Left lobe of liver (tissue), 2 donors: ENCODE measurements at regions not wholly inside any gene's neighbourhood (a gene's known extent, or its start where the extent isn't known, plus 50 kb on each side); places are given as distances from the start of the nearest gene placed in this dataset.

Experiments used
- ATAC-seq: fragments of 200-7000 bp; cut with Tn5 transposase; one replicate; pipeline ENCODE4 v1.9.1; 2020; ENCODE audit warnings: mild to moderate bottlenecking, moderate library complexity
- DNase-seq: peaks from one replicate; pipeline ENCODE4 v3.0.0-alpha.2; 2020; ENCODE audit warnings: low spot score
- donor health status: DM: no; HTN: no; CAD: no; lungs with moderate emphysema.
- donor health status: DM: no; HTN: yes; CAD: no.

DNA sequence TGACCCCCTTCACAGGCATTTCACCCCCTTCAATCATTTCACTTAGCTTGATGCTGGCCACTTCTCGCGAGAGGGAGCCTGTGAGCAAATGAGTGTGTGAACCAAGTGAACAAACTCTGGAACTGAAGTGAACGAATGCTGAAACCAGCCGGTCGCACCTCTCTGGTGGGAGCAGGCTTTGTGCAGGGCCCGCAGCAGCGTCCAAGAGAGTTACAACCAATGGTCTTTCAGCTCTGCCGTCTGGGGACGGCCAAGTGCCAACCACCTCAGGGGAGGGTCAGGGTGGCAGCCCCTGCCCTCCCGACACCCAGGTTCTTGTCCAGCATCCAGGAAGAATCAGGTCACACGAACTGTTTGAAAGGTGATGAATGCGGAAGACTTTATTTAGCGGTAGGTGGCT is 764.0 kb downstream of the SUCLG1 start:
- no peak for ATAC-seq
- DNase-seq, result no peak

DNA sequence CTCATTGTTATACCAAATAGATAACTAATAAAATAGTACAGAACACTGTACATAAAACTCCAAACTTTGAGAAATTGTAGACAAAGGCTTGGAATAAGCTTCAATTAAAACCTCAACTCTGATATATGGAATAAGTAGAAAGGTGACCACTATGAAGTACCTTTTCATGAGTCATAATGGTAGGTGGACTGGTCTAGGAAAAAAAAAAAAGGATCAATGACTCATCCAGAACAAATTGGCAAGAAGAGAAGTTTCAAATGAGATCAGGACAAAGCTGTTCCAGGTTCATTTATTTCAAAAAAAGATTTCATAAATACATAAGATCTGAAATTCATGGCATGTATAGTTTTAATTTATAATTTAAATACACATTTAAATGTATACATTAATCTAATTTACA is 769.7 kb downstream of the SUCLG1 start:
- no peak for DNase-seq
- ATAC-seq, result no peak

DNA sequence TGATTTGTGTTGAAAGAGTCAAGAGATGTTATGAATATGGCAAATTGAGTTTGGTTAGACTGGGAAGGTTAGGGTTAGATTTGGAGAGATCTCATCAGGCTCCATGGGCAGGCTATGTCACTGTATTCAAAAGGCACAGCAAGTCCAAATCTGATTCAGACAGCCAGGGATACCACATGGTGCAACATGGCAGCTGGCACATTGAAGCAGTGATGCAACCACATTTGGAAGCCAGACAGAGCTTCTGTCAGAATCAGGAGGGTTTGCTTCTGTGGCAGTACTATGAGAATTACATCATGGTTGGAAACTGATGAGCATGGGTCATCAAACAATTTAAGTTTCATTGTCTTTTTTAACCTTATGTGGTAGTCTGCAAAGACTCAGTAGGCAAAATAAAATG is 772.2 kb downstream of the SUCLG1 start:
- ATAC-seq, result peak; percentile 84
- peak; percentile 57 for DNase-seq

DNA sequence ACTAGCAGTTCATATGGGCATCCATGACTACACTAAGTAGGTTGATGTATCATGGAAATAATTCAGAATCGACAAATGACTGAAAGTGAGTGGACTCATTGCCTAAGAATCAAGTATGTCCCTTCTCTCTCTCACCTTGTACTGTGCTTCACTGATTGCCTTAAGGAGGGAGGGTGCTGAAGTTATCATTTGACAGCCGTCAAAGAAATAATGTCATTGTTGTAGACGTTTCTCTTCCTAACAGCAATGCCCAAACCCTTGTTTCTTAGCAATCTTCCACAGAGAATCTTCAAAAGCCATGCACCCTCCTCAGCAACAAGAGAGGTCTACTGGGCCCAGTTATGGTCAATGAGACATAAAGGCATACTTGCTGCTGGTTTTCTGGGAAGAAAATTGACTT is 785.0 kb downstream of the SUCLG1 start:
- ATAC-seq, result no peak
- no peak for DNase-seq

DNA sequence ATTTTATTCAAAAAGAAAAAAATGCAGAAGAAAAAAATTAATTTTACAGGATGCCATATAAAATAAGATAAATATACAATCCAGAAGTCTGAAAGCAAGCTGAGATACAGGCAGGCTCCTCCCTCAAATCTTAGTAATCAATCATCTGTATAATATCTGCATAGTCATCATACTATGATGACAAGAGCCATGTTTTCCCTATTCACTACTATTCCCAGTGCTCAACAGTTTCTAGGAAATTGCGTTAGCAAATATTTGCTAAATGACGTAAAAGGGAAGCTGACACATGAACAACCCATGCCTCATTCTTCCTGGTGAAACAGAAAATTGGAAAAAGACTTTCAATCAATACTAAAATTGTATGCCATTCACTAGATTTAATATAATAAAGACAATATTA is 793.2 kb downstream of the SUCLG1 start:
- ATAC-seq (no peak), DNase-seq (no peak)

DNA sequence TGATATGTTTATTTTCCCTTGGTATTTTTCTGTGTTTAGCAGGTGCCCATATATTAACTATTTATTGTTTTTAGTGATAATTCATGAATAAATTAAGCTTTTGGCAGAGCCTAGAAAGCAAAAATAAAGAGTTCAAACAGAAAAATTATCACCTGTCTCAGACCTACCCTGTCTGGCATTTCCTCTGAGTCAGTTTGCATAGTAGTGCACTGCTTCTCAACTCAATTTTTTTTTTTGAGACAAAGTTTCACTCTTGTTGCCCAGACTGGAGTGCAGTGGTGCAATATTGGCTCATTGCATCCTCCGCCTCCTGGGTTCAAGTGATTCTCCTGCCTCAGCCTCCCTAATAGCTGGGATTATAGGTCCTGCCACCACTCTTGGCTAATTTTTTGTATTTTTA is 793.9 kb downstream of the SUCLG1 start:
- ATAC-seq (no peak), DNase-seq (no peak)

DNA sequence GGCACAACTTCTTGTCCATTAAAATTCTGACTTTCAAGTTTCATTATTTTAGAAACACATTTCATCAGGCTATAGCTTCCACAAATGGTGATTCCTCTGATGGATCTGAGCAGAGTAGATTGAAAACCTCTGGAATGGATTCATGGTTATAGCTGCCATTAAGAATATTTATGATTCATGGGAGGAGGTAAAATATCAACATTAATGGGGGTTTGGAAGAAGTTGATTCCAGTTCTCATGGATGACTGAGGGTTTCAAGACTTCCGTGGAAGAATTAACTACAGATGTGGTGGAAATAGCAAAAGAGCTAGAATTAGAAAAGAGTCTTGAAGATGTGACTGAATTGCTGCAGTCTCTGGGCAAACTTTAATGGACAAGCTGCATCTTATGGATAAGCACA is 797.4 kb downstream of the SUCLG1 start:
- DNase-seq (no peak), ATAC-seq (no peak)

DNA sequence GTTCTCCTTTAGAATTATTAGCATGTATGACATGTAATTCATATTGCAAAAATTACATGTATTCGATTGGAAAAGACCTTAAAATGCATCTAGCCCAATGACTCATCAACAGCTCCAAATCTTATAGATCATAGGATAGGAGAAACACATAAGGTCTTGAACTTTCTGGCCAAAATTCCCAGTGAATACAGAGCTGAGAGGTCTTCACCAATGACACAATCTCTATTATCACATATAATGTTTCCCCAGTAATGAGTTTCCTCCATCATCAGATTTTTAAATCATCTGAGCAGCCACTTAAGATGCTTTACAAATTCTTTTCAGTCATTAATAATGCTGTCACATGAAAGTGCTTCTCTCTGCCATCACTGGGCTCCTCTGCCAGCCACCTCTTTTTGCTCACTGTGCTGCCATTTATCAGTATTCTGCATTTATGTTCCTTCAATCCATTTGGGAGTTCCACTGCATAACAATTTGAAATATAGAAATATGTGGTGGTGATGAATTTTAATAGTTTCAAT is 804.9 kb downstream of the SUCLG1 start:
- ATAC-seq (no peak), DNase-seq (no peak)

DNA sequence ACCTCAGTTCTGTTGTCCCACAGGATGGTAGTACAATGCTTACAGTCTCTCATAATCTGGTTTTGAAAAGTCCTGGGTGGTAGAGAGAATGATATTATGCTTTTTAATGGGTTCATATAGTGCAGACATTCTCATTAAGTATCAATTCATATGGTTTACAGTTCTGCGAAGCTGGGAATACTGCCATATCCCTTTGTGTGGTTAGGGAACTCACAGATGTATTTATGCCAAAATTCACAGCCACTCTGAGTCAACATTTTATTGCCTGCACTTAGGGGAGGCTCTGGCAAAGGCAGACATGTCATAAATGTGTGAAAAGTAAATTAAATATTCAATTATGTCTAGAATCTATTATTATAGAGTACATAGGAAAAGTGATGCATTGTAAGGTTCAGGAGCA is 808.2 kb downstream of the SUCLG1 start:
- ATAC-seq (no peak), DNase-seq (no peak)

DNA sequence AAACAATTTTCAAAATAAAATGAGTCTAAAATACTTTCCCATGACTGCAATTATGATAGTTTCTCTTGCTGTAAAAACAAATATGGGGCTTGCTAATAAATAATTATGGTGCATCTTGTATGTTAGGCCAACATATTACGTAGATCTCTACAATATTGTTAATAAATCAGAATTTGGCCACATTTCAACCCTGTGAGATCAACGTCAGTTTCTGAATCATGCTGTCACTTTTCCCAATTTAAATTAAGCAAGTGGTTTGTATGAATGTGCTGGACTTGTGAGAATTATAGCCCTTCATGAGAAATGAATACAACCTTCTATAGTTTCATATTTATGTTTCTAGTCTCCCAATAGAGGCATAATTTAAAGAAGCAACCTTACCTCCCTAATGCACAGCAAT is 808.9 kb downstream of the SUCLG1 start:
- no peak for ATAC-seq
- DNase-seq, result no peak

DNA sequence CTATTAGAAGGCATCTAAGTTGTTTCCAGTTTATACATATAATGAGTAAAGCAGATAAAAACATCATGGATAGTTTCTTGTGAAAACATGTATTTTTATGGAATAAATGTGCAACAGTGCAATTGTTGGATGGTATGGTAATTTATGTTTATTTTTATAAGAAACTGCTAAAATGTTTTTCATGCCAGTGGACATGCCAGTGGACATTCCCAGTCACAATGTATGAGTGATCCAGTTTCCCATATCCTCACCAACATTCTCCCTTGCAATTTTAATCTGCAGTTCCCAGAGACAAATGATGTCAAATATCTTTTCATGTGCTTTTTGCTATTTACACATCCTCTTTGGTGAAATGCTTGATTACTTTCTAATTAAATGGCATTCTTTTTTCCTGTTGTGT is 818.6 kb downstream of the SUCLG1 start:
- no peak for DNase-seq
- ATAC-seq, result no peak

DNA sequence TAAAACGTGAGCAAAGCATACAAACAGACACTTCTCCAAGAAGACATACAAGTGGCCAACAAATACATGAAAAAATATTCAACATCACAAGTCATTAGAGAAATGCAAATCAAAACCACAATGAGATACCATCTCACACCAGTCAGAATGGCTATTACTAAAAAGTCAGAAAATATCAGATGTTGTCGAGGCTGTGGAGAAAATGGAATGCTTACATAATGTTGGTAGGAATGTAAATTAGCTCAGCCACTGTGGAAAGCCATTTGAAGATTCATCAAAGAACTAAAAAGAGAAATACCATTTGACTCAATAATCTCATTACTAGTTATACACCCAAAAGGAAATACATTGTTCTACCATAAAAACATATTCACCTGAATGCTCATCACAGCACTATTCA is 825.7 kb downstream of the SUCLG1 start:
- no peak for ATAC-seq
- no peak for DNase-seq

DNA sequence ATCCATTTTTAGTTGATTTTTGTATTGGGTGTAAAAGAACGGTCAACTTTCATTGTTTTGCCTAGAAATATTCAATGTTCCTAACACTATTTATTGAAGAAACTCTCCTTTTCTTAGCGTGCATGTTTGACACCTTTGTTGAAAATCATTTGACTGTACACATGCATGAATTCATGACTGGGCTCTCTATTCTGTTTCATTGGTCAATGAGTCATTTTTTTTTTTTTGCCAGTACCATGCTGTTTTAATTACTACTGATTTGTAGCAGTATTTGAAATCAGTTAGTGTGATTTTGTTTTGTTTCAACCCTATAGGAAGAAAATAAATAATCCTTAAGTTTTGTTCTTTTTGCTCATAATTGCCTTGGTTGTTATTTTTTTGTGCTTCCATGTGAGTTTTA is 828.7 kb downstream of the SUCLG1 start:
- no peak for ATAC-seq
- DNase-seq, result no peak

DNA sequence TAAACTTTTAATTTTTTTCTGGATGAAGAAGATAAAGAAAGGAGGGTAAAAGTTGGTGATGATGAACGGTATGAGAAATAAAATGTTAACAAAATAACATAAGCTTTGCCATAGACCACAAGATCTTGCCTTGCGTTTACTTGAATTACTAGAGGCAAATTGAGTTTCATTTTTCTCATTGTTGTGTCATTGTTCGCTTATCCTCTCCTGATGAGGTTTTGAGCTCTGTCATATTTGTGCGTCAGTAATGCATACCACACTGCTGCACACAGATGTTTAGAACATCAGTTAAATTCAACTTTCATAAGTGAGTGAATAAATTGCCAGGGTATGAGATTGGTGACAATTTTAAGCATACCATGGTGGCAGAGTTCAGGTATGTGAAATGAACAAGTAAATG is 843.6 kb downstream of the SUCLG1 start:
- ATAC-seq (no peak), DNase-seq (no peak)

DNA sequence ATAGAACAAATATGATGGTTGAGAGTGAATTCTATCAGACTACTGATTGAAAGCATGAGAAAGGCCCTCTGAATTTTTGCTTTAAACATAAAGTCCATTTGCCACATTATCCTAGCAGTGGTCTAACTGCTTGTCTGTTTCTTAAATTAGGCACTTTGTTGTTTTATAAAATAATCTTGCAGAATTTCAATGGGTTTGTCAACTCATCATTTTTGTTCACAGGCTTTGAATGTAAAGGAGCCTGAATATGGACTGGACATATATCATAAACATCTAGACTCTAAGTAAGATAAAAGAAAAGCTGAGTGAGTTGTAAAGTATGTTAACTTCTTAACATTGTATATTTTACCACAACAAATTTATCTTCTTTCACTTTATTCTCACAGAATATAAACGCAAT is 845.9 kb downstream of the SUCLG1 start:
- no peak for DNase-seq
- no peak for ATAC-seq

DNA sequence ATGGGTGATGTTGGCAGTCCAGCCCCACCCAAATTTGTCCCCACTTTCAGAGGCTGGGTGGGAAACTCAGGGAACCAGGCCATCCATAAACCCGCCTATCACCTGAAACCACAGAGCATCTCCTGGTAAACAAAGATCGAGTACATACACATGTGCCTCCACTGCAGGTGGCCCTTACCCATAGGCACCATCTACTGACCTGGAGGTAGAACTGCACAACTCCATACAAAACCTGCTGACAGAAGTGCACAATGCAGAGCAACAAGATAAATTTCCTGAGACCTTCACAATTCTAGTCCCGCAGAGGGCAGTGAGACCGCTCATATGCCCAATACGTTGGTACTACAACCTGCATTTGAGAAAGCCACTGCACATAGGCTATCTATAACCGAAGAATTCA is 856.3 kb downstream of the SUCLG1 start:
- ATAC-seq (peak; percentile 80), DNase-seq (no peak)

DNA sequence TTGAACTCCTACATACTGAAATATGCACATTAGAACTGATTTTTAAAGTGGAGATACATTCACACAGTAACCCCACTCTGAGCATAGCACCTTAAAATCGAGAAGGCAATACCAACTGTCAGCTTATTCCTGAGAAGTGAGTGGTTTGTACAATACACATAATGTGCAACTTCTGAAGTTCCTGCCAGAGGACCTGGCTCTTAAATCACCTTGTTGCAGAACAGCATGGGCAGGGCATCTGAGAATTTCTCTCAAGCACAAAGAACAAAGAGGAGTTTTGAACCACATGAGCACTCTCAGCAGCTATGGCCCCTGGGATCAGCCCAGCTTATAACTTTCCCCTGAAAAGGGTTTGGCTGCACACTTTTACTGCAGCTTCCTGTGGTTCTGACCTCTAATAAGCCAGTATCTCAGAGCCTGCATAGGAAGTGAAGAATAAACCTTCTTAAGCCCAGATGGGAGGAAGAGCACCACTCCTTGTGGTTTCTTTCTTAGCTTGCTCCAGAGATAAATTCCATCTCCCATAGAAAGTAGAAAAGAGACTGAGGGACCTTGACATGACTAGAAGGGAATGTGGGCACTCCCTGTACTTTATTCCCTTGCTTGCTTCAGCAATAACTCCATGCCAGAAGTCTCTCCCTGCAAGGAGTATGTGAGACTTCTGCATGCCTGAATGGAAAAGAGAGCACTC is 862.3 kb downstream of the SUCLG1 start:
- DNase-seq, result no peak
- ATAC-seq, result no peak

DNA sequence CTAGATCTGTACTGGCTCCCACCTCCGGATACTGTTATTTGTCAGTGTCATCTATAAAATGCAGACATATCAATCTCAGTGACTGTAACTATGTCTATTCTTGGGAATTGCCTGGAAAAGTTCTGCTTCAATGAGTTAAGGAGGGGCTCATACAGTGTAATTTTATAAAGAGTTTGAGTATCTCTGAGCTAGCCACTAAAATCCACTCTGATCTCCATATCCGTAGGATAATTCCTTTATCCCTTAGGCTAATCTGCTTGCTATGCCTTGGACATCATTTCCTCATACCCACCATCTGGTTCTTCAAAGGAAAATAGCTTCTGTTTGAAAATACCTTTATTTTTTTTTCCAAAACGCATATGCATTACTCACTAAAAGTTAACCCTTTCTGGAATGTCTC is 863.2 kb downstream of the SUCLG1 start:
- no peak for ATAC-seq
- no peak for DNase-seq

DNA sequence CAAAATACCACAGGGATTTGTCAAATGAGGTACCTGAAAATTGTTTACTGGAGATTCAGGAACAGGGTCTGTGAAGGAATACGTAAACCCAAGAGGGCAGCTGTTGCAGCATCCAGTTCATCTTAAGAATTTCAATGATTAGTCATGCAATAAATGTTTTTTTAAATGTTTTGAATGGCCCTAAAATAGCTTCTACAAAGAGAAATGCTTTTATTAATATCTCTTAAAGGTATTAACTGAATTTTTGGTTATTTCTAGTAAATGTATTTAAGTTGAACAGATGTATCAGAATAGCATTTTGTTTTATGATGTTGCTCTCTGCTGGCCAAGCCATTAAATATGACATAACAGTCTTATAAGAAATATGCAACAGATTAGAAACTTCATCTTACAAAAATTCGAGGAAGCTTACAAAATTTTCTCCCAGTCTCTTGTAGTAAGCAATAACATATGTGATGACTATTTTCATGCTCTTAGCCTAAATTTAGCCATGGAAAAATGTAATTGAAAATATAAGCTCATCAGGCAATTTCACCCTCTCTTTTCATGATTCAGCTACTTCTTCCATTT is 863.9 kb downstream of the SUCLG1 start:
- ATAC-seq (peak; percentile 31), DNase-seq (no peak)

DNA sequence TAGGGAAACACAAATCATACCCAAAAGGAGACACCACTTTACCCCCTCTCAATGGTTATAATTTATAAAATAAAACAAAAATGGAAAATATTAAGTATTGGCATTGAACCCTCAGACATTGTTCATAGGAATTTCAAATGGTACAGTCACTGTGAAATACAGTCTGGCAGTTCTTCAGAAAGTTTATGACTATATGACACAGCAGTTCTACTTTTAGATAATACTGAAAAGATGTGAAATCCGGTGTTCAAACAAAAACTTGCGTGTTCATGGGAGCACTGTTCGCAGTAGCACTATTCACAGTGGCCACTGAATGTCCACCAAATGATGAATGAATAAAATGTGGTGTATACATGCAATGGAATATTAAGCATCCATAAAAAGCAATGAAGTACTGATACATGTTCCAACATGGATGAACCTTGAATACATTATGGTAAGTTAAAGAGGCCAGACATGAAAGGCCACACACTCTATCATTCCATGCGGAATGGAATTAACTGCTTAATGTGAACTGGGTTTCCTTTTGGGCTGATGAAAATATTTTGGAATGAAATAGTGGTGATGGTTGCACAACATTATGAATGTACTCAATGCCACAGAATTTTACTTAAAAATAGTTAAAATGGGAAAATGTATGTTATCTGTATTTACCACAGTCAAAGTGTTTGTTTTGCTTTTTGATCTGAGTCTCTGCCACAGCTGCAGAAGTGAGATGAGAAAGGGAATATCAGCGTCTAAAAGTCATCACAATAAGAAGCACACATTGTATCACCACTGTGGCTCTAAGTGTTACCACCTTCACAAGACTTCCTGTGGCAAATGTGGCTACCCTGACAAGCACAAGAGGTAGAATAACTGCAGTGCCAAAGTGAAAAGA is 864.6 kb downstream of the SUCLG1 start:
- DNase-seq (no peak), ATAC-seq (no peak)

DNA sequence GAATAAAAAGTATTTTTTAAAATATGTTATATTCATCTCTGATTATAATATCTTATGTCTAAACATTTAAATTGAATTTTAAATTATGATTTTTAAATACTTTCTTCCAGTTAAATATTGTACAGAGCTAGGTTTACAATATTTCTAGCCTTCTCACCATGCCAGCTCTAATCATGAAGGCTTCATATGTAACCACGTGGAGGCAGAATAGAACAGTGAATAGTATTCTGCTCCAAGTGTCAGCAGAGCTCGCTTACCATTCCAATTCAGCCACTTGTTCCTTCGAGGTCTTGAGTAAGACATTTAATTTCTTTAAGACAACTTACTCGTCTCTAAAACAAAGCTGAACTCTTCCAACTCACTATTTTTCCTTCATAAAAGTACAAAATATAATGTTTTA is 871.8 kb downstream of the SUCLG1 start:
- ATAC-seq, result no peak
- DNase-seq, result no peak

DNA sequence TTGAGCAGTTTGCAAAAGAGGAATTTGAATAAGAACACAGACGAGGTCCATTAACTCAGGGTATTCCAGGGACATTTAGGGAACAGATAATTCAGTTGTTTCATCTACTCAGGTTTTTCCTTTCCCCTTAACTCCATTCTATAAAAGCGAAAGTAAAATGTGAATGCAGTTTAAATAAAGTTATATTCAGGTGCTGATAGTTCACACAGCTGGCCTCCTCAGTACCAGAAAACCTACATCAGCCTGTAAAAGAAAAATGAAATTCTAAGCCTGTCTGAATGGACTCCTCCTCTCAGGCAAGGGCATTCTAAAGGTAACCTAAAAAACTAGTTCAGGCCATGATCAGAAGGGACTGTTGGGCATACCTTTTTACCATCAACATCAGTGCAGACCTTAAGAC is 873.8 kb downstream of the SUCLG1 start:
- ATAC-seq (no peak), DNase-seq (no peak)
